ENCODE measurements at regions not wholly inside any gene's neighbourhood (a gene's known extent, or its start where the extent isn't known, plus 50 kb on each side); places are given as distances from the start of the nearest gene placed in this dataset.

DNA sequence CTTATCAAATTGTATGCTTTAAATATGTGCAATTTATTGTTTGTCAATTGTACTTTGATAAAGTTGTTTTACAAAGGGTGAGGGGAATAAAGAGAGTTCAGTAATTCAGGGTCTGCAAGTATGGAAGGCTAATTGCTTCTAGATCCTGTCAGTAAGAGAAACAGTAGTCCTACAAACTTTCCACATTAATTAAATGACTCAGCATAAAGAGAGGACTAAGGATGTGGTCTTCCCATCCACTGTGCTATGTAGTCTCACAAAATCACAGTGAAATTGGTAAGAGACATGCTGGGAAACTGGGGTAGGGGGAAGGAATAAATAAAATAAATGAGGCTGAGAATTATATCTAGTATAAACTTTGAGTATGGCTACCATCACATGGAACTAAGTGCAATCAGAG lies 130.2 kb upstream of the PKP2 start:
- TF ChIP-seq, protein P1, sequence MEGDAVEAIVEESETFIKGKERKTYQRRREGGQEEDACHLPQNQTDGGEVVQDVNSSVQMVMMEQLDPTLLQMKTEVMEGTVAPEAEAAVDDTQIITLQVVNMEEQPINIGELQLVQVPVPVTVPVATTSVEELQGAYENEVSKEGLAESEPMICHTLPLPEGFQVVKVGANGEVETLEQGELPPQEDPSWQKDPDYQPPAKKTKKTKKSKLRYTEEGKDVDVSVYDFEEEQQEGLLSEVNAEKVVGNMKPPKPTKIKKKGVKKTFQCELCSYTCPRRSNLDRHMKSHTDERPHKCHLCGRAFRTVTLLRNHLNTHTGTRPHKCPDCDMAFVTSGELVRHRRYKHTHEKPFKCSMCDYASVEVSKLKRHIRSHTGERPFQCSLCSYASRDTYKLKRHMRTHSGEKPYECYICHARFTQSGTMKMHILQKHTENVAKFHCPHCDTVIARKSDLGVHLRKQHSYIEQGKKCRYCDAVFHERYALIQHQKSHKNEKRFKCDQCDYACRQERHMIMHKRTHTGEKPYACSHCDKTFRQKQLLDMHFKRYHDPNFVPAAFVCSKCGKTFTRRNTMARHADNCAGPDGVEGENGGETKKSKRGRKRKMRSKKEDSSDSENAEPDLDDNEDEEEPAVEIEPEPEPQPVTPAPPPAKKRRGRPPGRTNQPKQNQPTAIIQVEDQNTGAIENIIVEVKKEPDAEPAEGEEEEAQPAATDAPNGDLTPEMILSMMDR (IDR thresholded peaks at IDR 0.05 in 4 of 5, conservative IDR thresholded peaks at IDR 0.05 in 1 of 5), result no peak
- no peak for TF ChIP-seq POLR2A (IDR thresholded peaks at IDR 0.05)

Measured in gastrocnemius medialis (tissue), 4 donors.